ENCODE measurements at regions not wholly inside any gene's neighbourhood (a gene's known extent, or its start where the extent isn't known, plus 50 kb on each side); places are given as distances from the start of the nearest gene placed in this dataset.
A peak's percentile ranks its signal among the peaks of the same experiment; 100 is the strongest.

DNA sequence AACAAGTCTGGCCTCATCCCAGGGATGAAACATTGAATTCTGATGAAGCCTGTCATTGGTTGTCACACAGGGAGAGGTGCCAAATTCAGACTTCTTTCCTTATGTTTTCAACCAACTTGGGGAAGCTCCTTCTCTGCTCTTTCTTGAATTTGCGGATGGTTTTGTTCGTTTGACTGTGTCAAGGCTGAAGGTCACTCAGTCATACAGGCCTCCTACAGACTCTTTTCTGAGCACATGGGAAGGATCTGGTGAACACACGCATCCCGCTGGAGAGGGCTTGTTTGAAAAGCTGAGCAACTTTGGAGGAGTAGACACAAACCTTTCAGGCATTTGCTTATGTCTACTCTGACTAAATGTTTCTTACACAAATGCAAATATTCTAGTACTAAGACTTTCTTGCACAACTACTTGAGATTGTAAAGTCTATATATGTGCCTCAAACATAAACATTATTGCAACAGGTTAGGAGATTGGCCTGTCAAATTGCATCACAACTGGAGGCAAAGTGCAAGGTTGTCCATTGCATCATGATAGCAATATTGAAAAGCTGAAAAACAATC lies 151.5 kb upstream of the NR3C1 start:
- peak; percentile 52 for DNase-seq

DNA sequence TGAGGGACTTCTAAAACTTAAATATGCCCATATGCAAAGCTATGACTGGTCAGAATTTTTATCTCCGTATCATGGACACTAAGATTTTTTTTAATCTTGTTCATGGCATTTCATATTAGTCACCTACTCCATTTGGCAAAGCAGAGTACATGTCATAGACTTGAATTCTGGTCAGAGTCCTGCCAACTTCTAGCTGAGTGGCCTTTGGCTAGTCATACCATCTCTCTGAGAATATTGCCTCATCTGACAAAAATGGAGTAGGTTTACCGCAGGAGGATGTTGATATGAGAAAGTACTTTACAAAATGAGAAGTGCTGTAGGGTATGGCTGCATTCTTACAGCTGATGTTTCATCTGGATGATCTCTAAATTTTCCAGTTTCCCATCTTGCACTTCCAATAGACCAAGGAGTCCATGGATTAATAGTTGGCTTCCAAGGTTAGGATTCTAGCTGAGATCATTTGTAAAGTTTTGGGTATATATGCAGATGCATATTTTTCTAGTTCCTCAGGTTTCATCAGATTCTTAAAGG lies 150.8 kb upstream of the NR3C1 start:
- peak; percentile 3 for DNase-seq

- DNase-seq = peak; percentile 43
These were observed 149.2 kb upstream of the NR3C1 start for GRCh38 chr5:143552680-143553079.

DNA sequence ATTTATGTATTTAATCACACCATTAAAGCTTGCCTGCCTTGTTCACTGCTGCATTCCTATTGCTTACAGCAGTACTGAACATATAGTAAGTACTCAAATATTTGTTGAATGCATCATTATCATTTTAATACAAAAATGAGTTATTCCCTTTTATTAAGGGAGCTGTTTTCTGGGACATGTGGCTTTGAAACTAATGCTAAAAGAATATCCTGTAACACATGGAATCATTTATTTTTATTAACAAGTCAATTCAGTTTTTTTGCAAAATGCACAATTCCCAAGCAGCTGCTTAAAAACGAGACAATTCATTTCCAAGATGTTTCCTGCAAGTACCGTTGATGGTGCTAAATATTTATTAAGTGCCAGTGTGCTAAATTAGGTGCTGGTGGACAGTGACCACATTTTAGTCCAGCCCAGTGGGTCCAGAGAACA lies 148.3 kb upstream of the NR3C1 start:
- DNase-seq = no peak

DNA sequence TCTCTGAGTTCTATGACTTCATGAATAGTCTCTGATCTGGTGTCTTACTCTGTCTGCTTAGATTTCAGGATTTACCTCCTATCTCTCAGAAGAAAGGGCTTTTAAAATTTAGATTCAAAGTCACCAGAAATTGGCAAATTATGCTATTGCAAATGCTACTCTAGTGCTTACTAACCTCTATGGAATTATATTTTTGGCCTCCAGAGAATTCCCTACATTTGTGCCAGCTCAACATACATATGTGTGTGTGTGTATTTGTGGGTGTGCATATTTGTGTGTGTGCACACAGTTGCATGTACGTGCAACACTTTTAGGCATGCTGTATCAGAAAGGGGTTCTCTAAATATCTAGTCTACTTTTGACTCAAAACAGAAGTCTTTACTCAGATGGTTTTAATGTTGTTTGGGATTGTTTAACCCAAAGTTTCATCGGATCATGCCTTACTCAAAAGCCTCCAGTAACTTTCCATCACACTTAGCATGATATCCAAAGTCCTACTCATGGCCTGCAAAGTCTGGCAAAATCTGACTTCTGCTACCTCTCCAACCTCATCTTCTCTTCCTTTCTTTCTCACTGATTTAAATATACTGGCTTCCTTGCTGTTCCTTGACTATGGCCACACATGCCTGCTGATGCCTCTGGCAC lies 147.6 kb upstream of the NR3C1 start:
- no peak for DNase-seq

GRCh38 chr5:143547342-143547741 lies 143.9 kb upstream of the NR3C1 start:
- no peak for DNase-seq

- no peak for DNase-seq
These were observed 142.9 kb upstream of the NR3C1 start for GRCh38 chr5:143546394-143546793.

DNA sequence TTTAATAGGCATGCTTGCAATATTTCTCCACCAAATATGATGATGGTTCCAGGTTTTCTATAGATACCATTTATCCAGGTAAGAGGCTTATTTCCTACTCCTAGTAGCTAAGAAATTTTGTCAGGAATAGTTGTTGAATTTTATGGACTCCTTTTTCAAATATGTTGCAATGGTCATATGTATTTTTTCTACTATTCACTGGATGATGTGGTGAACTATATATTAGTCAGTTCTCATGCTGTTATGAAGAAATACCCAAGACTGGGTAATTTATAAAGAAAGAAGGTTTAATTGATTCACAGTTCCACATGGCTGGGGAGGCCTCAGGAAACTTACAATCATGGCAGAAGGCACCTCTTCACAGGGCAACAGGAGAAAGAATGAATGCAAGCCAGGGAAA lies 141.1 kb upstream of the NR3C1 start:
- no peak for DNase-seq

GRCh38 chr5:143543358-143544255 lies 140.1 kb upstream of the NR3C1 start:
- no peak for DNase-seq

- no peak for DNase-seq
These were observed 139.3 kb upstream of the NR3C1 start for GRCh38 chr5:143542798-143543144.

GRCh38 chr5:143541943-143542797 lies 138.7 kb upstream of the NR3C1 start:
- no peak for DNase-seq

GRCh38 chr5:143539742-143540141 lies 136.3 kb upstream of the NR3C1 start:
- no peak for DNase-seq

DNA sequence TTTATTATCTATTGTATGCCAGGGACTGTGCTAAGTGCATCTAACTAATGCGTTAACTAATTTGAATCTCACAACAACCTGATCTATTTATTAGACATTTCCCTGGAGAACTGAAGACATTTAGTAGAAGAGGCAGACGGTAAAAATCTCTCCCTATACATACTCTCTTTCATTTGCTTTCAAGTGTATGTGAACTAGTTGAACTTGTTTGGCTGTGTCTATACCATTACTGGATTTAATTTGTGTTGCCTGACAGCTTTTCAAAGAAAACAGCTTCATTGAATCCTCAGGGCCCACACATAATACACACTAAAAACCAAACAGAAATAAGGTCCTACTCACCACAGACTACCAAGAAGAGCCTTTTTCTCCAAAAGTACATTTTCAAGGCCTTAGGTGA lies 133.6 kb upstream of the NR3C1 start:
- no peak for DNase-seq

GRCh38 chr5:143536364-143536763 lies 132.9 kb upstream of the NR3C1 start:
- DNase-seq = no peak

DNA sequence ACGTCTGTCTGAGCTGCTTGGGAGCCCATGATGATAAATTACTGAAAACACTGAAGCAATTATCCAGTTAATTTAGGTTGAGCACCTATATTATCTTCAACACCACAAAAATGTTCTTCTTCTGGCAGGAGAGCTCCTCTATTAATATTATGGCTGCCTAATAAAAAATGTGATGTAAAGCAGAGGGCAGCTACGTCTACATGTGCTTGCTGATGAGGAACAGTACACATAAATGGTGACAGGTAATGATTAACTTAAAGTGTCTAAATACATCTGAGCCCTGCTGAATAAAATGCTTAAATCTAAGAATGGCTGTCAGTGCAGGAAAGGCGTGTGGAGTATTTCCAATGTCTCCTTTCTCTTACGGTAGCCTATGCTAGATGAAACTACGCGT lies 131.3 kb upstream of the NR3C1 start:
- no peak for DNase-seq

GRCh38 chr5:143533978-143534760 lies 130.7 kb upstream of the NR3C1 start:
- no peak for DNase-seq

- DNase-seq = no peak
These were observed 130.0 kb upstream of the NR3C1 start for GRCh38 chr5:143533475-143533874.

GRCh38 chr5:143527808-143528207 lies 124.3 kb upstream of the NR3C1 start:
- no peak for DNase-seq

DNA sequence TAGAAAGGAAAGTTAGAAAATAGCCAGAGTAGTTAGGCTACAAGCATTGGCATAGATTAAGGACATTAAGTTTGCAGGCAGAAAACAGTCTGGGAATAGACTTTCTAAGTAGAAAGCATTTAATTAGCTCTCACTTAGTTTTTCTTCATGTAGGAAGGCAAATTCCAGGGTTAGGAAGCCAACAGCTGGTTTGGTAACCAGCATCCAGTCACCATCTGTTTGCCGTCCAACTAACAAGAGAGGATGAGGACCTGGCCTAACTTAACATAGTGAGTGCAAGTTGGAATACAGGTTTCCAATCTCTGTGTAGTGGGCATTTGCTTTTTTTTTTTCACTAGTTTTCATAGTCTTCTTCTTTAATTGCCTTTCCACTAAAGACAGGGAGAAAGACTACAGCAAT lies 121.7 kb upstream of the NR3C1 start:
- DNase-seq = no peak

- no peak for DNase-seq
These were observed 121.0 kb upstream of the NR3C1 start for GRCh38 chr5:143524338-143524945.

DNA sequence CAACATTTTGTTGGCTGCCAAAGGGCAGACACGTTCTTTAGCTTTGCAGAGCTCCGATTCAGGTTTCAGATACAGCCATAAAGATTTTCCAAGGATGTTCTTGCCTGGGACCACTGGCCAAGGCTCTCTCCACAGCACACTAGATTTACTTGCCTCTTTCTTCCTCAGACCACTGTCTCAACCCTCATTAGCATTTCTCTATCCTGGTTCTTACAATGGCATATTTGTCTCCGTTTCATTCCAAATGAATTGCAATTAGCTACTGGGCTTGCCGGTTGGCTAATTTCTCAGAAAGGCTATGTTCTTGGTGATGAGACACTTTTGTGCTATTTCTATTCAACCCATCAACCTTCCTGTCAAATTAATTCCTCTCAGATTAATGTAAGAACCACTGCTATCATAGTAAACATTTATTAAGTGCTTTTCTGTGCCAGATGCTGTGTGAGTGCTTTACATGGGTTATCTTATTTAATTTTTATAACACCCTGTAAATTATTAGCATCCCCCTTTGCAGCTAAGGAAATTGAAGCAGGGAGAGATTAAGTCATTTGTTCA lies 118.4 kb upstream of the NR3C1 start:
- DNase-seq = no peak
